Muscle of leg (tissue), 3 donors: ENCODE measurements at regions not wholly inside any gene's neighbourhood (a gene's known extent, or its start where the extent isn't known, plus 50 kb on each side); places are given as distances from the start of the nearest gene placed in this dataset.

ENCODE experiments used
- DNase-seq: peaks from one replicate; pipeline ENCODE4 v3.0.0; 2013
- H3K27ac ChIP-seq: one replicate; pipeline ENCODE4 v1.5.1; 2013; ENCODE audit warnings: mild to moderate bottlenecking, low read length, control low read depth
- H3K27me3 ChIP-seq: one replicate; pipeline ENCODE4 v1.6.1; 2013; ENCODE audit warnings: low read length; ENCODE audit not compliant: control insufficient read depth, insufficient read depth
- H3K36me3 ChIP-seq: one replicate; pipeline ENCODE4 v1.6.1; 2013; ENCODE audit warnings: low read length; ENCODE audit not compliant: control insufficient read depth, insufficient read depth
- H3K4me1 ChIP-seq: one replicate; pipeline ENCODE4 v1.6.1; 2013; ENCODE audit warnings: low read length; ENCODE audit not compliant: control insufficient read depth, insufficient read depth
- H3K4me3 ChIP-seq: one replicate; pipeline ENCODE4 v1.5.1; 2013; ENCODE audit warnings: low read length, control low read depth
- H3K9me3 ChIP-seq: replicated peaks from 2 replicates; pipeline ENCODE4 v1.6.1; 2013; ENCODE audit warnings: low read depth, low read length; ENCODE audit not compliant: control insufficient read depth
- WGBS: methylation state at CpG from one replicate; pipeline ENCODE4 v1.1.5; 2013; ENCODE audit warnings: missing lambda C conversion rate; ENCODE audit not compliant: insufficient coverage; 5-methylcytosine and 5-hydroxymethylcytosine counted together

GRCh38 chr5:164255598-164256213, 750.3 kb downstream of the MAT2B start:
- Histone ChIP-seq H3K4me3 (no peak overlapping the region), H3K36me3 (no peaks in the 10 kb centered on the region), H3K27ac (no peak overlapping the region), H3K9me3 (no peaks in the 10 kb centered on the region), H3K27me3 (no peaks in the 10 kb centered on the region), H3K4me1 (no peaks in the 10 kb centered on the region)
- WGBS = no CpG with 5 or more reads among the region's 3 CpGs
- DNase-seq = no peak

- no peak overlapping the region for H3K27ac ChIP-seq
- 83% methylated on average over 1 of the region's 1 CpG for WGBS
- H3K27me3 ChIP-seq = no peaks in the 10 kb centered on the region
Observed at GRCh38 chr5:164256351-164256750, 750.9 kb downstream of the MAT2B start.

GRCh38 chr5:164256954-164257353, 751.5 kb downstream of the MAT2B start:
- WGBS = 100% methylated on average over 2 of the region's 2 CpGs
- Histone ChIP-seq H3K4me1 (no peaks in the 10 kb centered on the region), H3K4me3 (no peak overlapping the region), H3K9me3 (no peaks in the 10 kb centered on the region), H3K27me3 (no peaks in the 10 kb centered on the region), H3K36me3 (no peaks in the 10 kb centered on the region), H3K27ac (no peak overlapping the region)
- DNase-seq = no peak

More at GRCh38 chr5:164256351-164256750, 750.9 kb downstream of the MAT2B start:
- Histone ChIP-seq H3K9me3 (no peaks in the 10 kb centered on the region), H3K4me1 (no peaks in the 10 kb centered on the region), H3K36me3 (no peaks in the 10 kb centered on the region), H3K4me3 (no peak overlapping the region)
- DNase-seq = no peak

- no peaks in the 10 kb centered on the region for H3K27me3 ChIP-seq
- no CpG with 5 or more reads among the region's 1 CpG for WGBS
- H3K4me1 ChIP-seq = peaks cover 2% of the 10 kb centered on the region
- H3K4me3 ChIP-seq = no peak overlapping the region
- H3K9me3 ChIP-seq = no peaks in the 10 kb centered on the region
- H3K36me3 ChIP-seq = no peaks in the 10 kb centered on the region
- H3K27ac ChIP-seq = no peak overlapping the region
- DNase-seq = peak; percentile 77
Observed at GRCh38 chr5:164265566-164265965, 760.1 kb downstream of the MAT2B start.

GRCh38 chr5:164266571-164266970, 761.2 kb downstream of the MAT2B start:
- Histone ChIP-seq H3K4me1 (peaks cover 2% of the 10 kb centered on the region), H3K4me3 (no peak overlapping the region), H3K36me3 (no peaks in the 10 kb centered on the region), H3K27ac (no peak overlapping the region), H3K27me3 (no peaks in the 10 kb centered on the region), H3K9me3 (no peaks in the 10 kb centered on the region)
- DNase-seq = no peak
- WGBS = no CpG with 5 or more reads among the region's 2 CpGs

GRCh38 chr5:164277720-164278119, 772.3 kb downstream of the MAT2B start:
- no peaks in the 10 kb centered on the region for H3K36me3 ChIP-seq
- H3K9me3 ChIP-seq = no peaks in the 10 kb centered on the region
- no CpG with 5 or more reads among the region's 2 CpGs for WGBS
- H3K27ac ChIP-seq = no peak overlapping the region
- H3K4me1 ChIP-seq = no peaks in the 10 kb centered on the region
- H3K4me3 ChIP-seq = no peak overlapping the region
- H3K27me3 ChIP-seq = no peaks in the 10 kb centered on the region
- no peak for DNase-seq

GRCh38 chr5:164289526-164289925, 784.1 kb downstream of the MAT2B start:
- H3K27me3 ChIP-seq = no peaks in the 10 kb centered on the region
- WGBS = 56% methylated on average over 1 of the region's 1 CpG
- no peaks in the 10 kb centered on the region for H3K4me1 ChIP-seq
- H3K27ac ChIP-seq = no peak overlapping the region
- no peak for DNase-seq
- no peaks in the 10 kb centered on the region for H3K36me3 ChIP-seq
- no peak overlapping the region for H3K4me3 ChIP-seq
- H3K9me3 ChIP-seq = no peaks in the 10 kb centered on the region

- Histone ChIP-seq H3K27ac (no peak overlapping the region), H3K36me3 (no peaks in the 10 kb centered on the region), H3K27me3 (no peaks in the 10 kb centered on the region), H3K9me3 (no peaks in the 10 kb centered on the region), H3K4me3 (peak overlapping the region; percentile 23), H3K4me1 (no peaks in the 10 kb centered on the region)
- DNase-seq = peak; percentile 37
- WGBS = 8% methylated on average over 13 of the region's 14 CpGs
Observed at GRCh38 chr5:164296603-164297080, 791.2 kb downstream of the MAT2B start.

- DNase-seq = no peak
- no peak overlapping the region for H3K4me3 ChIP-seq
- H3K27me3 ChIP-seq = no peaks in the 10 kb centered on the region
- WGBS = no CpG with 5 or more reads among the region's 2 CpGs
- H3K36me3 ChIP-seq = no peaks in the 10 kb centered on the region
- H3K4me1 ChIP-seq = no peaks in the 10 kb centered on the region
- no peak overlapping the region for H3K27ac ChIP-seq
- H3K9me3 ChIP-seq = no peaks in the 10 kb centered on the region
Observed at GRCh38 chr5:164298165-164298564, 792.7 kb downstream of the MAT2B start.

GRCh38 chr5:164300295-164300694, 794.9 kb downstream of the MAT2B start:
- DNase-seq = no peak
- Histone ChIP-seq H3K27me3 (no peaks in the 10 kb centered on the region), H3K36me3 (no peaks in the 10 kb centered on the region), H3K4me1 (no peaks in the 10 kb centered on the region), H3K27ac (no peak overlapping the region), H3K9me3 (no peaks in the 10 kb centered on the region), H3K4me3 (no peak overlapping the region)

- no peaks in the 10 kb centered on the region for H3K9me3 ChIP-seq
- no peak overlapping the region for H3K4me3 ChIP-seq
- no peaks in the 10 kb centered on the region for H3K36me3 ChIP-seq
- no peak for DNase-seq
- H3K27me3 ChIP-seq = no peaks in the 10 kb centered on the region
- no peaks in the 10 kb centered on the region for H3K4me1 ChIP-seq
- H3K27ac ChIP-seq = no peak overlapping the region
Observed at GRCh38 chr5:164301136-164301535, 795.7 kb downstream of the MAT2B start.
